ENCODE measurements at regions not wholly inside any gene's neighbourhood (a gene's known extent, or its start where the extent isn't known, plus 50 kb on each side); places are given as distances from the start of the nearest gene placed in this dataset.

- TF ChIP-seq EP300 (IDR thresholded peaks at IDR 0.05) = no peak
- no peak for TF ChIP-seq POLR2A (IDR thresholded peaks at IDR 0.05)
Observed at GRCh38 chr9:101912698-101913097, 174.3 kb upstream of the GRIN3A start.
